ENCODE measurements at regions not wholly inside any gene's neighbourhood (a gene's known extent, or its start where the extent isn't known, plus 50 kb on each side); places are given as distances from the start of the nearest gene placed in this dataset.
"Not testable (repeated sequence)": the region's sequence is repeated elsewhere in the genome, so short reads cannot be mapped to it uniquely, and the experiment has no call there.

DNA sequence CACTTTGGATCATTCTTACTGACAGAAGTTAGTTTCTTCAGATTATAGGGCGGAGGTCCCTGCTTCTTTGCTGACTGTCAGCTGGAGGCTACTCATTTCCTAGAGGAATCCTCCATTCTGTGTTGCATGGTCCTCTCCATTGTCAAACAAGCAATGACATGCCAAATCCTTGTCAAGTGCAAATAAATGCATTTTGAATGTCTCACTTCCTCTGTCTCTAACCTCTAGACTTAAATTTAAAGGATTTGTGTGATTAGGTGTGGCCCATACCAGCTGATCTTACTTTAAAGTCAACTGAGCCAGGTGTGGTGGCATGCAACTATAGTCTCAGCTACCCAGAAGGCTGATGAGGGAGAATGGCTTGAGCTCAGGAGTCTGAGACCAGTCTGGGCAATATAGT lies 458.4 kb upstream of the CCDC179 start:
- intact Hi-C loops (cut with micrococcal nuclease) = no loop called here
- Histone ChIP-seq H3K4me1 (no peaks in the 10 kb centered on the region), H3K27ac (replicated peaks) (no peak overlapping the region), H3K36me3 (no peaks in the 10 kb centered on the region), H3K27me3 (ENCODE audit: low read depth) (no peaks in the 10 kb centered on the region), H3K9me3 (replicated peaks) (peaks cover 30% of the 10 kb centered on the region), H3K4me3 (no peak overlapping the region)
- DNase-seq = no peak
- TF ChIP-seq, protein P1, sequence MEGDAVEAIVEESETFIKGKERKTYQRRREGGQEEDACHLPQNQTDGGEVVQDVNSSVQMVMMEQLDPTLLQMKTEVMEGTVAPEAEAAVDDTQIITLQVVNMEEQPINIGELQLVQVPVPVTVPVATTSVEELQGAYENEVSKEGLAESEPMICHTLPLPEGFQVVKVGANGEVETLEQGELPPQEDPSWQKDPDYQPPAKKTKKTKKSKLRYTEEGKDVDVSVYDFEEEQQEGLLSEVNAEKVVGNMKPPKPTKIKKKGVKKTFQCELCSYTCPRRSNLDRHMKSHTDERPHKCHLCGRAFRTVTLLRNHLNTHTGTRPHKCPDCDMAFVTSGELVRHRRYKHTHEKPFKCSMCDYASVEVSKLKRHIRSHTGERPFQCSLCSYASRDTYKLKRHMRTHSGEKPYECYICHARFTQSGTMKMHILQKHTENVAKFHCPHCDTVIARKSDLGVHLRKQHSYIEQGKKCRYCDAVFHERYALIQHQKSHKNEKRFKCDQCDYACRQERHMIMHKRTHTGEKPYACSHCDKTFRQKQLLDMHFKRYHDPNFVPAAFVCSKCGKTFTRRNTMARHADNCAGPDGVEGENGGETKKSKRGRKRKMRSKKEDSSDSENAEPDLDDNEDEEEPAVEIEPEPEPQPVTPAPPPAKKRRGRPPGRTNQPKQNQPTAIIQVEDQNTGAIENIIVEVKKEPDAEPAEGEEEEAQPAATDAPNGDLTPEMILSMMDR (IDR thresholded peaks at IDR 0.05; ENCODE audit: borderline replicate concordance) = no peak

DNA sequence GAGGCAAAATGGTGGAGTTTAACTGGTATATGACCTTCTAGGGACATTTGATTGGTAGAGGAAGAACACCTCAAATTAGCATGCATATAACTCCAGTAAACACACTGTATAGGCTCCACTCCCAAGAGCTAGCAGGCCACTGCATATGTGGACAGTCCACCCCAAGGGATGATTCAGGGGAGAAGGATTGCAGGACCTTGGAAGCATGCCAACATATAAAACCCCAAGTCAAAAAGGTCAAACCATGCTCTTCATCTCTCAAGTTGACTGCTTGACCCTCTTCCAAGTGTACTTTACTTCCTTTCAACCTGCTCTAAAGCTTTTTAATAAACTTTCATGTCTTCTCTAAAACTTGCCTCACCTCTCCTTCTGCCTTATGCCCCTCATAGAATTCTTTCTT lies 459.9 kb upstream of the CCDC179 start:
- H3K27ac ChIP-seq (replicated peaks) = no peak overlapping the region
- no peak for DNase-seq
- H3K36me3 ChIP-seq = no peaks in the 10 kb centered on the region
- TF ChIP-seq, protein P1 (IDR thresholded peaks at IDR 0.05; ENCODE audit: borderline replicate concordance) = no peak
- intact Hi-C loops (cut with micrococcal nuclease) = no loop called here
- H3K4me1 ChIP-seq = no peaks in the 10 kb centered on the region
- H3K9me3 ChIP-seq (replicated peaks) = peaks cover 40% of the 10 kb centered on the region
- no peak overlapping the region for H3K4me3 ChIP-seq
- H3K27me3 ChIP-seq (ENCODE audit: low read depth) = no peaks in the 10 kb centered on the region

DNA sequence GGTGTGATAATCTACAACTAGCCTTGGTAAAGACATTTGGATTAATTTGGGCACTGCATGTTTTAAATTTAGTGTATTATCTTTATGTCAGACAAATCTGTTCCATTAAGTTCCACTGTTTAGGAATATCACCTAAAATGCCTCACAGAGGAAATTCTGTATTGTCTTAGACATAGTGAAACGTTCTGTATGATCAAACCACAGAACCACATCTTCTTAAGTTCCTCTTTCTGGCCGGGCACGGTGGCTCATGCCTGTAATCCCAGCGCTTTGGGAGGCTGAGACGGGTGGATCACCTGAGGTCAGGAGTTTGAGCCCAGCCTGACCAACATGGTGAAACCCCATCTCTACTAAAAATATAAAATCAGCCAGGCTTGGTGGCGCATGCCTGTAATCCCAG lies 475.3 kb upstream of the CCDC179 start:
- peaks cover 11% of the 10 kb centered on the region for H3K9me3 ChIP-seq (replicated peaks)
- H3K36me3 ChIP-seq; intact Hi-C loops (cut with micrococcal nuclease); DNase-seq; H3K4me1 ChIP-seq; H3K27ac ChIP-seq (replicated peaks); H3K27me3 ChIP-seq (ENCODE audit: low read depth); H3K4me3 ChIP-seq: not testable (repeated sequence)

DNA sequence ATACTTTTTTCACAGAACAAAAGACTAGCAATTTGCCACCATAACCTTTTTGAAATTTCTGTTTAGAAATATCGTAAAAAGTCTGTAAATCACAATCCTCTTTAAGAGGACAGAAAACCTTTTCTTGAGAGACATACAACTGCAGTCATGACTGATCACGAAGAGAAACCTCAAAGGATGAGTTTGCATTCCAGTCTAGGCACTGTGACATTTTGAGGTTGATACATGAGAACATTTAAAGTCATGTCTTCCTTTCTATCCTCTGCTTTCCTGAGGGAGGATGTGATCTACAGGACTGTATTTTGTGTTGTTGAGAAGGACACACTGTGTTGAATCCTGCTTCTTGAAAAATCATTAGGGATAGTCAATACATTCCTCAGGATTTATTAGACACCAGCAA lies 476.7 kb upstream of the CCDC179 start:
- Histone ChIP-seq H3K9me3 (replicated peaks) (no peaks in the 10 kb centered on the region), H3K4me3 (no peak overlapping the region), H3K27ac (replicated peaks) (no peak overlapping the region), H3K4me1 (no peaks in the 10 kb centered on the region), H3K27me3 (ENCODE audit: low read depth) (no peaks in the 10 kb centered on the region), H3K36me3 (no peaks in the 10 kb centered on the region)
- DNase-seq = no peak
- TF ChIP-seq, protein P1 (IDR thresholded peaks at IDR 0.05; ENCODE audit: borderline replicate concordance) = no peak
- intact Hi-C loops (cut with micrococcal nuclease) = no loop called here

GRCh38 chr11:23353611-23354010 lies 493.3 kb upstream of the CCDC179 start:
- H3K4me3 ChIP-seq = no peak overlapping the region
- H3K27ac ChIP-seq (replicated peaks) = no peak overlapping the region
- H3K36me3 ChIP-seq = no peaks in the 10 kb centered on the region
- no peak for DNase-seq
- TF ChIP-seq, protein P1 (IDR thresholded peaks at IDR 0.05; ENCODE audit: borderline replicate concordance) = no peak
- no peaks in the 10 kb centered on the region for H3K4me1 ChIP-seq
- peaks cover 7% of the 10 kb centered on the region for H3K9me3 ChIP-seq (replicated peaks)
- intact Hi-C loops (cut with micrococcal nuclease) = no loop called here
- H3K27me3 ChIP-seq (ENCODE audit: low read depth) = no peaks in the 10 kb centered on the region

DNA sequence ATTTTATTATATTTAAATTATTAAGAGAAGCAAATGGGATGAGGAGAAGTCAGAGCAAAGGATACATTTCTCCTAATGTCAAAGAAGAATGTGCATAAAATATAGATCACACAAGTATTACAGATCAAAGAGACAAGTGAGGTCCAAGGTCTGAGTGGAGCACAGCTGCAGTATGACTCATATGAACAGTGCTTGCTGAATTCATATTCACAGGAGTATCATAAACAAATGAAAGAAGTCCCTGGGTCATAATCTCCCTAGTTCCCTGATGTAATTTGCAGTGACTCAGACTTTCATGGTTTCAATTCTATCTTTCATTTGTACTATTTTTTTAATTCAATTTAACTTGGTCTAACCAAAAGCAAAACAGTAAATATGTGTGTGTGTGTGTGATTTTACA lies 499.0 kb upstream of the CCDC179 start:
- TF ChIP-seq, protein P1 (IDR thresholded peaks at IDR 0.05; ENCODE audit: borderline replicate concordance) = no peak
- intact Hi-C loops (cut with micrococcal nuclease) = no loop called here

More for the DNA sequence above, 499.0 kb upstream of the CCDC179 start:
- Histone ChIP-seq H3K9me3 (replicated peaks) (no peaks in the 10 kb centered on the region), H3K4me1 (no peaks in the 10 kb centered on the region), H3K36me3 (no peaks in the 10 kb centered on the region), H3K27me3 (ENCODE audit: low read depth) (no peaks in the 10 kb centered on the region), H3K4me3 (no peak overlapping the region), H3K27ac (replicated peaks) (no peak overlapping the region)
- DNase-seq = no peak
